IMR-90 (cell line): ENCODE measurements at regions not wholly inside any gene's neighbourhood (a gene's known extent, or its start where the extent isn't known, plus 50 kb on each side); places are given as distances from the start of the nearest gene placed in this dataset.
"Not testable (repeated sequence)": the region's sequence is repeated elsewhere in the genome, so short reads cannot be mapped to it uniquely, and the experiment has no call there.

Experiments
- BHLHE40 ChIP-seq: fragments of 150-350 bp; IDR thresholded peaks from 2 replicates; pipeline ENCODE4 v1.6.1; 2016; ENCODE audit warnings: mild to moderate bottlenecking, low read depth, low read length
- MXI1 ChIP-seq: IDR thresholded peaks from 2 replicates; pipeline ENCODE4 v1.6.1; 2012; ENCODE audit warnings: low read depth, mild to moderate bottlenecking, low read length, moderate library complexity, borderline replicate concordance
- POLR2A ChIP-seq: IDR thresholded peaks from 2 replicates; pipeline ENCODE4 v1.6.1; 2012; ENCODE audit warnings: mild to moderate bottlenecking, low read depth, low read length
- TF ChIP-seq, protein P1 (sequence below): conservative IDR thresholded peaks from 2 replicates; pipeline ENCODE4 v1.5.1; 2012; ENCODE audit warnings: mild to moderate bottlenecking, low read depth, low read length, improper control_type of control experiment

- TF ChIP-seq, protein P1, sequence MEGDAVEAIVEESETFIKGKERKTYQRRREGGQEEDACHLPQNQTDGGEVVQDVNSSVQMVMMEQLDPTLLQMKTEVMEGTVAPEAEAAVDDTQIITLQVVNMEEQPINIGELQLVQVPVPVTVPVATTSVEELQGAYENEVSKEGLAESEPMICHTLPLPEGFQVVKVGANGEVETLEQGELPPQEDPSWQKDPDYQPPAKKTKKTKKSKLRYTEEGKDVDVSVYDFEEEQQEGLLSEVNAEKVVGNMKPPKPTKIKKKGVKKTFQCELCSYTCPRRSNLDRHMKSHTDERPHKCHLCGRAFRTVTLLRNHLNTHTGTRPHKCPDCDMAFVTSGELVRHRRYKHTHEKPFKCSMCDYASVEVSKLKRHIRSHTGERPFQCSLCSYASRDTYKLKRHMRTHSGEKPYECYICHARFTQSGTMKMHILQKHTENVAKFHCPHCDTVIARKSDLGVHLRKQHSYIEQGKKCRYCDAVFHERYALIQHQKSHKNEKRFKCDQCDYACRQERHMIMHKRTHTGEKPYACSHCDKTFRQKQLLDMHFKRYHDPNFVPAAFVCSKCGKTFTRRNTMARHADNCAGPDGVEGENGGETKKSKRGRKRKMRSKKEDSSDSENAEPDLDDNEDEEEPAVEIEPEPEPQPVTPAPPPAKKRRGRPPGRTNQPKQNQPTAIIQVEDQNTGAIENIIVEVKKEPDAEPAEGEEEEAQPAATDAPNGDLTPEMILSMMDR = not testable (repeated sequence)
- not testable (repeated sequence) for TF ChIP-seq POLR2A, BHLHE40, MXI1
Measured at GRCh38 chr2:123859031-123859430, 166.1 kb upstream of the CNTNAP5 start.
